ENCODE measurements at regions not wholly inside any gene's neighbourhood (a gene's known extent, or its start where the extent isn't known, plus 50 kb on each side); places are given as distances from the start of the nearest gene placed in this dataset.

DNA sequence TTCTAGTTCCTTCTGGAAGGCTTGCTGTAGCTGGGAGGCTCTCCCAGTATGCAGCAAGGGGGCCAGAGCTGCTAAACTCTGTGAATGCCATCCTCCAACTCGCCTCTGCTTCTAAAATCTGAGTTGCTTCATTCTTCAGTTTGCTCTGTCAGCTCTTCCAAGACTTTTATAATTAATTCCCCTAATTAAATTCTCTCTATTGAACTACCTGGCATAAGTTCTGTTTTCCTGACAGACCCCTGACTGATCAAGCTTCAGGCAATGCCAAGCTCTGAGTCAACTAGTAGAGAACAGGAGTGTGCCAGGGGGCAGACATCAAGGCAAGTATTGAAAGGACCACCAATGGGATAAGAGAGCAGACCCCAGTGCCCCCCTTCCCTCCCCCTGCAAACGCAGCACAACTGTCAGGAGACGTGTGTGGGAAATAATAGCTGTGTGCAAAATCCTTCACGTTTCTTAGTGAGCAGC, 109.3 kb upstream of the TAB2 start:
- intact Hi-C loops (cut with DNase I), result no loop called here
- ATAC-seq (no peak), DNase-seq (no peak)
- Histone ChIP-seq H3K27ac (no peak overlapping the region), H3K36me3 (no peaks in the 10 kb centered on the region), H3K4me1 (peaks cover 0 to 35% (median 0%) of the 10 kb centered on the region in 9 donors), H3K4me3 (no peak overlapping the region), H3K27me3 (peaks cover 0 to 3% (median 0%) of the 10 kb centered on the region in 7 donors), H3K9me3 (no peaks in the 10 kb centered on the region)
- 85 to 88% methylated on average over 4 of the region's 4 CpGs for WGBS, 2 donors
- TF ChIP-seq CTCF (IDR thresholded peaks at IDR 0.05), result no peak

GRCh38 chr6:149209871-149210775, 107.4 kb upstream of the TAB2 start:
- no peak for ATAC-seq
- intact Hi-C loops (cut with DNase I), result no loop called here

DNA sequence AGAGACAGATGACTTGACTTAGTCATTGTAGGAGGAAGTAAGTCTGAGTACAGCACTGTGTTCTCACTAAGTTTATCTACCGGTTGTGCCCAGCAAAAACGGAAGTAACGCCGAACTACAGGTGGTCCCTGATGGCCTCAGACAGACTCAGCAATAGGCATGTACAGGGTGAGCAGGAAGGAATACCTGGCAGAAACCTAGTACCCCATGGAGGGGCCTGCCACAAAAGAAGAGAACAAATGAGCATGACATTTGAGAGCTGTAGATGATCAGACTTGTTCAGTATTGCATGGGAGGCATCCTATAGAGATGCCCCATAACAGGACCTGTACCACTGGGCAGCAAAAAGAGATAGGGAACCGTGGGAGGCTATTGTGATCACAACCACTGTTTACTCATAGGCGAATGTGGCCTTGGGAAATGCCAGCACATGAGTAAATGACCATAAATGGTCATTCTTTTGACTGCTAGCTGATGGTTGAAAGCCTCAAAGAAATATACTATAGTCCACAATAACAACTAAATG, 106.4 kb upstream of the TAB2 start:
- 73 to 87% methylated on average over 6 of the region's 6 CpGs for WGBS, 2 donors
- H3K27me3 ChIP-seq, result peaks cover 0 to 3% (median 0%) of the 10 kb centered on the region in 7 donors
- H3K4me1 ChIP-seq, result peaks cover 0 to 37% (median 0%) of the 10 kb centered on the region in 9 donors
- no peak for DNase-seq
- H3K36me3 ChIP-seq, result no peaks in the 10 kb centered on the region
- ATAC-seq, result no peak
- intact Hi-C loops (cut with DNase I), result no loop called here
- no peak overlapping the region for H3K4me3 ChIP-seq
- H3K27ac ChIP-seq, result peak overlapping the region in 1 of 10 donors; percentile 74
- TF ChIP-seq CTCF (IDR thresholded peaks at IDR 0.05), result no peak
- no peaks in the 10 kb centered on the region for H3K9me3 ChIP-seq

More at GRCh38 chr6:149209871-149210775, 107.4 kb upstream of the TAB2 start:
- Histone ChIP-seq H3K36me3 (no peaks in the 10 kb centered on the region), H3K27ac (peak overlapping the region in 1 of 10 donors; percentile 74), H3K9me3 (no peaks in the 10 kb centered on the region), H3K27me3 (peaks cover 0 to 3% (median 0%) of the 10 kb centered on the region in 7 donors), H3K4me3 (no peak overlapping the region), H3K4me1 (peaks cover 0 to 37% (median 0%) of the 10 kb centered on the region in 9 donors)
- 63 to 66% methylated on average over 2 of the region's 2 CpGs for WGBS, 2 donors
- no peak for DNase-seq
- no peak for TF ChIP-seq CTCF (IDR thresholded peaks at IDR 0.05)

- no peak for ATAC-seq
- H3K36me3 ChIP-seq, result no peaks in the 10 kb centered on the region
- H3K27me3 ChIP-seq, result peaks cover 0 to 1% (median 0%) of the 10 kb centered on the region in 7 donors
- peaks cover 0 to 37% (median 0%) of the 10 kb centered on the region in 9 donors for H3K4me1 ChIP-seq
- WGBS, 2 donors, result 42 to 68% methylated on average over 6 of the region's 6 CpGs
- H3K9me3 ChIP-seq, result no peaks in the 10 kb centered on the region
- intact Hi-C loops (cut with DNase I), result no loop called here
- peak overlapping the region in 1 of 10 donors; percentile 52 for H3K27ac ChIP-seq
- TF ChIP-seq CTCF (IDR thresholded peaks at IDR 0.05), result no peak
- H3K4me3 ChIP-seq, result no peak overlapping the region
- DNase-seq, result no peak
Measured at GRCh38 chr6:149212206-149212605, 105.3 kb upstream of the TAB2 start.

Data from heart right ventricle (tissue), 16 donors.